H1 (cell line): ENCODE measurements at regions not wholly inside any gene's neighbourhood (a gene's known extent, or its start where the extent isn't known, plus 50 kb on each side); places are given as distances from the start of the nearest gene placed in this dataset.

Source experiments
- CTCF ChIA-PET: fragments of 300-600 bp; sonication (Branson Sonifier 250); formaldehyde crosslinking; loops from one replicate; lab custom pipeline; 2021; ENCODE audit not compliant: partially characterized antibody; lab: Charles Lee
- POLR2A ChIA-PET: fragments of 300-600 bp; sonication (Branson Sonifier 250); formaldehyde crosslinking; loops from one replicate; lab custom pipeline; 2021; ENCODE audit warnings: inconsistent platforms; ENCODE audit not compliant: partially characterized antibody; lab: Charles Lee
- DNase-seq, 2 experiments: peaks; one replicate each; pipeline versions ENCODE4 v3.0.0 to v3.0.0-alpha.2; 2010 to 2022; ENCODE audit warnings: low spot score in 2 of 2, low read depth in 1 of 2, mixed read lengths in 1 of 2
- FAIRE-seq: peaks from 2 replicates; lab custom pipeline; 2011; peaks lifted over from hg19 to GRCh38; lab: Jason Lieb, UNC
- H2AFZ ChIP-seq: 2 replicates; pipeline ENCODE4 v1.8.1; 2012; ENCODE audit warnings: low read length, inconsistent platforms
- H2AK5ac ChIP-seq: 2 replicates; pipeline ENCODE4 v1.6.1; 2013; ENCODE audit warnings: low read depth, low read length
- H2BK120ac ChIP-seq: replicated peaks from 2 replicates; pipeline ENCODE3; 2013; ENCODE audit warnings: low read depth, low read length, inconsistent platforms
- H2BK12ac ChIP-seq: 2 replicates; pipeline ENCODE4 v1.6.1; 2013; ENCODE audit warnings: low read depth, low read length
- H2BK15ac ChIP-seq: 2 replicates; pipeline ENCODE4 v1.6.1; 2013; ENCODE audit warnings: low read length
- H2BK20ac ChIP-seq: 2 replicates; pipeline ENCODE4 v1.6.1; 2013; ENCODE audit warnings: low read length
- H2BK5ac ChIP-seq: 2 replicates; pipeline ENCODE4 v1.6.1; 2013; ENCODE audit warnings: low read depth, low read length
- H3K14ac ChIP-seq: 2 replicates; pipeline ENCODE4 v1.6.1; 2013; ENCODE audit warnings: inconsistent platforms; ENCODE audit not compliant: insufficient read length
- H3K18ac ChIP-seq: 2 replicates; pipeline ENCODE4 v1.6.1; 2013; ENCODE audit warnings: low read length; ENCODE audit errors: extremely low read depth
- H3K23ac ChIP-seq: 2 replicates; pipeline ENCODE4 v1.6.1; 2013; ENCODE audit warnings: inconsistent platforms; ENCODE audit not compliant: insufficient read length
- H3K23me2 ChIP-seq: 2 replicates; pipeline ENCODE4 v1.6.1; 2013; ENCODE audit warnings: low read depth, low read length
- H3K27ac ChIP-seq: 2 replicates; pipeline ENCODE4 v1.6.1; 2011; ENCODE audit warnings: low read depth, low read length, inconsistent platforms
- H3K27me3 ChIP-seq, 4 experiments: replicated peaks in 1 of 4; 1 replicate in 1 of 4; 2 replicates in 3 of 4; pipeline versions ENCODE4 v1.6.1 to v1.8.1; 2011 to 2013; ENCODE audit warnings: low read length in 3 of 4, mild to moderate bottlenecking in 3 of 4, inconsistent platforms in 2 of 4, mixed read lengths in 2 of 4, moderate library complexity in 1 of 4; ENCODE audit not compliant: control insufficient read depth in 3 of 4, insufficient read depth in 3 of 4; ENCODE audit errors: extremely low read depth in 1 of 4
- H3K36me3 ChIP-seq, 4 experiments: 2 replicates each; pipeline versions ENCODE4 v1.6.1 to v1.8.1; 2011 to 2013; ENCODE audit warnings: mild to moderate bottlenecking in 4 of 4, low read length in 3 of 4, moderate library complexity in 2 of 4, control low read depth in 1 of 4, inconsistent platforms in 1 of 4; ENCODE audit not compliant: insufficient read depth in 4 of 4, control insufficient read depth in 2 of 4
- H3K4ac ChIP-seq: replicated peaks from 2 replicates; pipeline ENCODE3; 2013; ENCODE audit warnings: low read length, low read depth, mixed read lengths, inconsistent platforms; ENCODE audit not compliant: insufficient read length
- H3K4me1 ChIP-seq, 4 experiments: replicated peaks in 1 of 4; 1 replicate in 1 of 4; 2 replicates in 3 of 4; pipeline versions ENCODE4 v1.6.1 to v1.8.1; 2011 to 2013; ENCODE audit warnings: low read length in 3 of 4, inconsistent platforms in 2 of 4, mixed read lengths in 1 of 4; ENCODE audit not compliant: insufficient read depth in 4 of 4, control insufficient read depth in 3 of 4
- H3K4me2 ChIP-seq, 2 experiments: 2 replicates each; pipeline versions ENCODE4 v1.6.1 to v1.8.1; 2011 to 2013; ENCODE audit warnings: low read depth in 2 of 2, low read length in 2 of 2, control low read depth in 1 of 2, inconsistent platforms in 1 of 2, mild to moderate bottlenecking in 1 of 2; ENCODE audit not compliant: insufficient read depth in 1 of 2
- H3K4me3 ChIP-seq, 4 experiments: fragments of 200-600, 300-600 bp in 1 of 4; sonication (generic), shearing (Covaris generic), sonication (Bioruptor Twin) in 1 of 4; 2 replicates each; pipeline versions ENCODE4 v1.5.1 to v1.8.1; 2011 to 2016; ENCODE audit warnings: low read length in 4 of 4, low read depth in 3 of 4, control low read depth in 2 of 4, inconsistent platforms in 2 of 4, mild to moderate bottlenecking in 2 of 4, mixed read lengths in 1 of 4, moderate library complexity in 1 of 4; ENCODE audit not compliant: insufficient read depth in 2 of 4; ENCODE audit errors: extremely low read depth in 1 of 4
- H3K56ac ChIP-seq: replicated peaks from 2 replicates; pipeline ENCODE3; 2013; ENCODE audit warnings: low read depth, mild to moderate bottlenecking, mixed read lengths, low read length, inconsistent platforms; ENCODE audit not compliant: insufficient read length
- H3K79me1 ChIP-seq: 2 replicates; pipeline ENCODE4 v1.6.1; 2013; ENCODE audit warnings: low read depth, low read length, control low read depth
- H3K79me2 ChIP-seq, 2 experiments: 2 replicates each; pipeline versions ENCODE4 v1.6.1 to v1.8.1; 2012 to 2013; ENCODE audit warnings: low read length in 2 of 2, mild to moderate bottlenecking in 2 of 2, inconsistent platforms in 1 of 2; ENCODE audit not compliant: insufficient read depth in 2 of 2, control insufficient read depth in 1 of 2
- H3K9ac ChIP-seq, 4 experiments: replicated peaks in 1 of 4; 1 replicate in 1 of 4; 2 replicates in 3 of 4; pipeline versions ENCODE4 v1.6.1 to v1.8.1; 2011 to 2013; ENCODE audit warnings: low read depth in 3 of 4, low read length in 3 of 4, control low read depth in 2 of 4, mild to moderate bottlenecking in 2 of 4, moderate library complexity in 2 of 4, inconsistent platforms in 1 of 4; ENCODE audit errors: extremely low read depth in 1 of 4
- H3K9me3 ChIP-seq, 2 experiments: 2 replicates each; pipeline versions ENCODE4 v1.6.1 to v1.8.1; 2012 to 2013; ENCODE audit warnings: mild to moderate bottlenecking in 2 of 2, moderate library complexity in 2 of 2, control low read depth in 1 of 2, inconsistent platforms in 1 of 2, low read depth in 1 of 2, low read length in 1 of 2, mixed read lengths in 1 of 2; ENCODE audit not compliant: insufficient read depth in 2 of 2
- H4K20me1 ChIP-seq, 2 experiments: replicated peaks in 1 of 2; 2 replicates each; pipeline versions ENCODE3 to v1.8.1; 2011 to 2013; ENCODE audit warnings: inconsistent platforms in 2 of 2, low read length in 2 of 2, mild to moderate bottlenecking in 1 of 2; ENCODE audit not compliant: insufficient read depth in 2 of 2, control insufficient read depth in 1 of 2
- H4K5ac ChIP-seq: 2 replicates; pipeline ENCODE4 v1.6.1; 2013; ENCODE audit warnings: low read length, low read depth, mixed read lengths, inconsistent platforms; ENCODE audit not compliant: insufficient read length
- H4K8ac ChIP-seq: 2 replicates; pipeline ENCODE4 v1.8.0; 2013; ENCODE audit warnings: mild to moderate bottlenecking, moderate library complexity, low read length, inconsistent platforms; ENCODE audit not compliant: insufficient read depth; ENCODE audit errors: extremely low read depth
- H4K91ac ChIP-seq: replicated peaks from 2 replicates; pipeline ENCODE3; 2013; ENCODE audit warnings: low read length, mixed read lengths, inconsistent platforms; ENCODE audit not compliant: insufficient read length
- NANOG ChIP-seq: IDR thresholded peaks from 2 replicates; pipeline ENCODE4 v1.6.1; 2011; ENCODE audit warnings: low read length, low read depth, mild to moderate bottlenecking, inconsistent platforms; ENCODE audit not compliant: insufficient read depth, poor library complexity, severe bottlenecking
- SAP30 ChIP-seq: fragments of 300-600 bp; sonication (generic); IDR thresholded peaks from 2 replicates; pipeline ENCODE4 v1.7.1; 2012; ENCODE audit warnings: low read length, moderate library complexity, mild to moderate bottlenecking, inconsistent platforms; ENCODE audit not compliant: insufficient read depth, insufficient replicate concordance
- WGBS, 2 experiments: shearing (Covaris generic) in 1 of 2; methylation state at CpG; one replicate each; pipeline versions ENCODE4 v1.1.6 to v1.1.7; 2013 to 2015; ENCODE audit warnings: low lambda C conversion rate in 2 of 2, mixed read lengths in 2 of 2, inconsistent platforms in 1 of 2, low coverage in 1 of 2, missing lambda C conversion rate in 1 of 2; ENCODE audit not compliant: insufficient replicate concordance in 2 of 2, insufficient coverage in 1 of 2, insufficient read length in 1 of 2; ENCODE audit errors: extremely low coverage in 1 of 2, missing lambda C conversion rate in 1 of 2; 5-methylcytosine and 5-hydroxymethylcytosine counted together

GRCh38 chr1:207968521-207969009 is 57.6 kb upstream of the CD34 start:
- Histone ChIP-seq H3K56ac (no peak overlapping the region), H3K14ac (no peak overlapping the region), H3K23me2 (no peaks in the 10 kb centered on the region; the same call in 1 of the 2 replicates), H2BK120ac (no peak overlapping the region), H3K4ac (no peak overlapping the region), H2AFZ (no peak overlapping the region), H3K4me2 (no peak overlapping the region), H3K9me3 (no peaks in the 10 kb centered on the region), H3K79me2 (no peaks in the 10 kb centered on the region), H2AK5ac (no peak overlapping the region), H3K27me3 (peaks cover 2 to 16% (median 9%) of the 10 kb centered on the region in 4 experiments), H3K23ac (no peak overlapping the region), H4K20me1 (no peaks in the 10 kb centered on the region), H4K5ac (no peak overlapping the region), H2BK15ac (no peak overlapping the region), H2BK12ac (no peak overlapping the region), H2BK20ac (no peak overlapping the region), H3K4me3 (no peak overlapping the region), H3K18ac (no peak overlapping the region), H3K36me3 (no peaks in the 10 kb centered on the region), H3K79me1 (no peaks in the 10 kb centered on the region), H3K9ac (no peak overlapping the region), H3K27ac (no peak overlapping the region), H3K4me1 (peaks cover 0 to 7% (median 3%) of the 10 kb centered on the region in 4 experiments; a peak in 6 of 7 replicates)
- no peak for FAIRE-seq
- 93% methylated on average over 5 of the region's 5 CpGs; no CpG with 5 or more reads in 1 of the 2 experiments for WGBS, 2 experiments
- ChIA-PET CTCF (interaction anchor here (1.4 to 6.0 kb wide), 5 partner anchors 8 to 164 kb away, joined by 3 to 39 read pairs (median 11); no protein-coding TSS in a partner anchor), POLR2A (interaction anchor here (0.6 kb wide), 1 partner anchor 103 kb away, joined by 3 read pairs; no protein-coding TSS in a partner anchor)
- TF ChIP-seq SAP30 (no peak), NANOG (no peak)
- TF ChIP-seq, all 59 proteins: peak for 0
- no peak overlapping the region for H4K91ac ChIP-seq
- no peak overlapping the region for H2BK5ac ChIP-seq
- H4K8ac ChIP-seq: no peak overlapping the region
- DNase-seq: no peak
